HG02571 (cell line): ENCODE measurements at regions not wholly inside any gene's neighbourhood (a gene's known extent, or its start where the extent isn't known, plus 50 kb on each side); places are given as distances from the start of the nearest gene placed in this dataset.
"Not testable (repeated sequence)": the region's sequence is repeated elsewhere in the genome, so short reads cannot be mapped to it uniquely, and the experiment has no call there.

Experiments
- ATAC-seq: cut with Tn5 transposase; IDR thresholded peaks from one replicate; pipeline ENCODE4 v1.9.1; 2021; ENCODE audit warnings: mild to moderate bottlenecking, moderate library complexity; ENCODE audit not compliant: unreplicated experiment

DNA sequence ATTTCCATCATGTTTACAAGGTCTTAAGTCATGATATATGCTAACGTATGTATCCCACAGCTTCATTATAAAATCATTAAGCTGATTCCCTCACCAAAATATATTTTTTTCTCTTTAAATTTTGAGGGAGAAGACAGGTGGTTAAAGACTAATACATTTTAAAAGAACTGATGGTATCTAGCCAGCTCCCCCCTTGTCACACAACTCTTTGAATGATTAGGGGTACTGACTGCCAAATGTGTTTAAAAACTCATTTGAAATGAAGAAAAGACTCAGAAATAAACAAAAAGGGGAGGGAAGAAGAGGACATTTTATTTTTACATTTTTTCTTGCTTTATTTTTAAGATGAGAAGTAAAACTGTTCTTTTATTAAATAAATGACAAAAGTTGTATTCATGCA is 805.3 kb downstream of the SATB2 start:
- ATAC-seq, result no peak

- ATAC-seq, result no peak
Measured at GRCh38 chr2:198645816-198646215, 811.9 kb downstream of the SATB2 start.

DNA sequence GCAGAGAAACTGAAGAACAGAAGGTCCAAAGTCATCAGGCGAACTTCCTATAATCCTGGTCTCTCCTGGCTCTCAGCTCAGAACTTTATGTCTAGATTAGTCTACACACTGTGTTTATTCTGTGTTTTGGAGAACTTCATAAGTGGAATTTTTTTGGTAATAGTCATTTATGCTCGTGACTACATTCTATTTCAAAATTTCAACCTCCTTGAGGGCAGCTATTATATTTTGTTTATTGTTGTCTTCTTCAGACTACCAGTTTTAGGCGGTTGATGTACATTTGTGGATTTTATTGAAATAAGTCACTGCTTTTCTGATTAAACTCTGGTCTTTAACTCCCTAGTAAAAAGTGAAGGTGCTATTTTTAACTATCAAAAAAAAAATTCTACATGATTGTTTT is 816.6 kb downstream of the SATB2 start:
- ATAC-seq, result no peak

DNA sequence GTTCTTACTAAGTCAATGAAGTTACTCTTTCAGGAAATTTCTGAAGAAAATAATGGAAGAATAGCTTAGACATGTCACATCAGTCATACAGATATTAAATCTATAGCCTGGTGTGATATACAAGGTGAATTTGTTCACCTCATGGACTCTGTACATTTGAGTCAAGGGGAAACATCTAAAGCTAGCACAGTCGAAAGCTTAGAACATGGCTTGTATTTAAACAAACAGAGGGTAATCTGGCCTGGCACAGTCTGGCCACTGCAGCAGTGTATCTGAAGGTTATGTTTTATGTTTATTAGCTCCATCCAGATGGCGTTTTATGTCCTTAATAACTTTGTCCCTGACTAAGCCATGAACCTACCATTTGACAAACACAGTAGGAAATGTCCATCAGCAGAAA is 817.3 kb downstream of the SATB2 start:
- ATAC-seq, result no peak

- no peak for ATAC-seq
Measured at GRCh38 chr2:198639580-198639979, 818.2 kb downstream of the SATB2 start.

DNA sequence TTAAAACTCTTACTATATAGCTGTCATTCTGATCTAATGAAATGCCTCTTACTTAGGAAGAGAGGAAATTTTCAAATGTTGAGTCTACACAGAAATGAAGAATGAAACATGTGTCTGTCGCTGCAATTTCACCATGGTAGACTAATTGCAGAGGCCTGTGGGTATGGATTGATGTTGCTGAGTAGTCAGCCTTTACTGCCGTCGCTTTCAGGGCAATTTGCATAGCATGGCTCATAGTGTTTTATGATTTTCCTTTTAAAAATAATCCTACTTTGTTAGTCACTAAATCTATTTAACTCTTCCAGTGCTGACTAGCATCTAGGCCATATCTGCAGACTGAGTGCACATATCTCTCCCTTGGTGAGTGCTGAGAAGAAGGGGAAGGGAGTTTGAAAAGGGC is 819.2 kb downstream of the SATB2 start:
- no peak for ATAC-seq

- no peak for ATAC-seq
Measured at GRCh38 chr2:198630384-198630783, 826.0 kb downstream of the PLCL1 start.

DNA sequence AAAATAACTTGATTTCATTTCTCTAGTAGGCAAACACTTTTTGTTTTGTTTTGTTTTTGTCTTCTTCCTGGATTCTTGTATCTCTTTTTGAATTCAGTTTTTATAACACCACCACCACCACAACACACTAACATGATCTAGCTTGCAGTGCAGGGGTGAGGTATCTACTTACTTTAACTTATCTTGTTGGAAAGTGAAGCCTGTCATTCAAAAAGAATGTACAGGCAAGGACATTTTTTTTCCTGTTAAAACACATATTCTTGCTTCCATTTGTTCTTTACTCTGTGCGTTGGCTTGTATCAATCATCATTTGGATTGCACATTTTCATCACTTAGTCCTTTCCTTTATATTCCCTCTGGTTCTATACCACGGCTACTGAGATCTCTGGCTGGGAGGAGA is 824.2 kb downstream of the PLCL1 start:
- no peak for ATAC-seq

- ATAC-seq, result no peak
Measured at GRCh38 chr2:198622986-198623730, 818.8 kb downstream of the PLCL1 start.

DNA sequence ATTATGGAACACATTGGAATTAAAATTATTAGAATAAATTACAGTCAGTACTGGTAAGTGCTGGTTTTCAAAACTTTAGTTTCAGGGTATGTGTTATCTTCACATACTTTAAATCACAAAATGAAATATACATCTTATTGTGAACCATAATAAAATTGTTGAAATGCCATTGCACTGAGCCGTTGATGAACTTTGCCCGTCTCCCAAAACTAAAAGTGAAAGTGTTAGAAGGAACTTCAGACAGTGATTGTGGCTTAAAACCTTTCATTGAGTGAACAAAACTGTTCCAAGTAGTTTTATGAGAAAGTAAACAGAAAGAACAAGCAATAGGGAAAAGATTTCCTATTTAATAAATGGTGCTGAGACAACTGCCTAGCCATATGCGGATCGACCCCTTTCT is 811.6 kb downstream of the PLCL1 start:
- no peak for ATAC-seq

DNA sequence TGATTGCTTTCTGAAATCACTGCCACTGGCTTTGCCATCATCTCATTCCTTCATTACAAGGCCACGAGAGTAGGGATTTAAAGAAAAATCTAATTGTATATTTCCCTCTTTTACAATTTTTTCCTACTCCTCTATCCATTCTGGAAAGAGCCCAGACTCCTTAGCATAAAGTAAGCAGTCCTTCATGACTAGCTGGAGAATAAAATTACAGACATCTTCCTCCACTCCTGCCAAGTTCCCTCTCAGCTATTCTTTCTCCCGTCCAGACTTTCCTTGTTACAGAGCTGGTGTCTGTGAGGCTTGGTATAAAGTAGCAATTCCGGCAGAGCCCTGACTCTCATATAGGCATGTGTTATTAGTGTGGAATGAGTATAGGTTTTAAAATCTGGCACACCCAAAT is 806.8 kb downstream of the PLCL1 start:
- no peak for ATAC-seq

DNA sequence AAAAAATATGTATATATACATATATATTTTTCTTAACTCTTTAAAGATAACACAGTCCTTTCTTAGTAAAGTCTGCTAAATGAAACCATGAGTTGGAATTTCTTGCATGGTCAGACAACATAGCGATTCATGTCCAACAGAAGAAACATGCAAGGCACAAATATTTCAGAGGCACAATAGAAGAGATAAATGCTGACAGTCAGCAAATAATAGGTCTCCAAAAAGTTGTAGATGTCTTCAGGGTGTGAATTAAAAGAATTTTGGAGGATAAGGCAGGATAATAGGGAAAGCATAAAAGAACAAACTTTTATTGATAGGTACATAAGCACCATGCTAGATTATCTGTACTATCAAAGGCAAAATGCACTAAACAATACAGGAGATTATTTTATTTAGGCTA is 800.2 kb downstream of the PLCL1 start:
- no peak for ATAC-seq

DNA sequence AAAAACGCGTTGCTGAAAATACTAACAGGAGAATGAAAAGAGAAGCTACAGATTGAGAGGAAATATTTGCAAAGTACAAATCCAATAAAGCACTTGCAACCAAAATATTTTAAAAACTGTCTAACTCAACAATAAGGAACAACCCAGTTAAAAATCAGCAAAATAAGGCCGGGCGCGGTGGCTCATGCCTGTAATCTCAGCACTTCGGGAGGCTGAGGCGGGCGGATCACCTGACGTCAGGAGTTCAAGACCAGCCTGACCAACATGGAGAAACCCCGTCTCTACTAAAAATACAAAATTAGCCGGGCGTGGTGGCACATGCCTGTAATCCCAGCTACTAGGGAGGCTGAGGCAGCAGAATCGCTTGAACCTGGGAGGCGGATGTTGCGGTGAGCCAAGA is 798.6 kb downstream of the PLCL1 start:
- ATAC-seq, result not testable (repeated sequence)

DNA sequence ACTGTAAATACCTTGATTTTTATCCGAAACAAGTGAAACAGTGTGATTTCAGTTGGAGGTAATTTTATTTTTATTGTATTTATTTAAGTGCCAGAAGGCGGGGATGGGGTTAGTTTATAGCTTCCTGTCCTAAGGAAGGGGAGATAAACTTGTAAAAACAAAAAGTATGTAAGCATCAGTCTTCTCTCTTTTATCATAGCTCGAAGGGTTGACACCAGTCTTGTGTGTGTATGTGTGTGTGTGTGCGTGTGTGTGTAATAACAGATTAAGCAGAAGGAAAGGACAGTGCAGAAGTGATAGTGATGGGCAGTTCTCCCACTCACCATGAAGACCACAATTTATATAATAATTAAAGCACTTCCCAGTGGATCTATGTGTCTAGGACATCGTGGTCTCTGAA is 793.3 kb downstream of the PLCL1 start:
- no peak for ATAC-seq

DNA sequence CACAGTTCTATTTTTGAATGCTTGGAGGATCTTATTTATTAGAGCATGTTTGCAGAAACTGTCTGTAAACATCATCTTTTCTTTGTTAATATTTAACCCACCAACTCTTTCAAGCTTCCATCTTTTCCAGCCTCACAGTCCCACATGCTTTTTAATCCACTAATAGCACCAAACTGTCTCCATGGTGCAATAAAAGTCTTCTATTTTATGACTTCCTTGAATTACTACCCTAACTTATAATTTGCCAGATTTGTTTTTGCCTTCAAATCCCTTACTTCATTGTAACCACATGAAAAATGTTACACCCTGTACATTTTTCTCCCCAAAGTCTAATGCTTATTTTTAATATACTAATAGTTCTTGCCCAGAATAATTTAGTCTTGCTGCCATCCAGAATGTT is 792.6 kb downstream of the PLCL1 start:
- ATAC-seq, result no peak

DNA sequence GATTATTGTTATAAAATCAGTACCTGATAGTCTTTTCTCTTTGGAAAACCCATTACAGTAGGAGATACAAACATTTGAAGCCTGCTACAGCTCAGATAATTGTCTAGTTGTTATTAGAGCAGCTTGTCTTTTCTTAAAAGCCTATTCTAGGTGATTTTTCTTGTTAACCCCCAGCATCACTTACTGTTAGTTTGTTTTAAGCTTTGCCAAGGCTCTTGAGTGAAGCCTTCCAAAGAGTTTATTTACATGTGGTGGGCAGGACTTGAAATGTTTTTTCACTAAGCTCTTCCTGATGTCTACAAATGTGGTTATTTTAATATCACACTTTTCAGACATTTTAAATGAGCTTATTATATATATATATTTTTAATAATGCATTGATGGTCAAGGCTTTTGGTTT is 791.3 kb downstream of the PLCL1 start:
- no peak for ATAC-seq

GRCh38 chr2:198591586-198591985 is 787.2 kb downstream of the PLCL1 start:
- no peak for ATAC-seq

DNA sequence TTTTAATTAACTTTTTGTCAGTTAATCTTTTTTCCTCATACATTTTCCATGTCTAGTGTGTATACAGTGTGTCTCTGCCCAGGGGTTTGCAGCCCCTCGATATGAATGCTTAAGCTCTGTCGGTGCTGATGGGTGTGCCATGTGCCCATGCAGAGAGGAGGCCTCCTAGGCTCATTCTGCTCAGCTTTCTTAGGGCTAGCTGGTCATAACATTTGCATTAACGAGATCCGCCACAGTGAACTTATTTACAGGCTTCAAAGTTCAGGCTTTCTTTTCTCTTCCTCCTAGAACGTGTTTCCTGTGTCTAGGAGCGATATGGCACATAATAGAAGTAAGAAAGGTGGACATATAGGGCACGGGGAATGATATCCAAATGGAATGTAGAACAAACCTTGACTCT is 783.3 kb downstream of the PLCL1 start:
- ATAC-seq, result no peak

DNA sequence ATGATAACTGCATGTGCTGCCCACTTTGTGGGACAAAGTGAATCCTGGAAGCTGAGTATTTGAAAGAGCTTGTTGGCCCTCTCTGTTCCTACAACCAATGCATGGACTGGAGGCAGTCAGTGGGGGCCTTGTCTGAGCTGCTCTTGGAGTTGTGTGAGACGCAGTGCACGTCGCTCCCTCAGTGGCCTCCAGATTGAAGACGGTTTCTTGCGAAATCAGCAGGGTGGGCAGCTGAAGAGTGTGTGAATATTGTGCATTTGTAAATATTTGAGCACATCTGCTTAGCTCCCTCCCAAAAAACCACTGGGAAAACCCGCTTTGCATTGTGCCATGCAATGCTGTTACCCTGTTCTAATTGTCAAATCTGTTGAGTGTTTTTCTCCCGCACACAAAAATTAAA is 782.8 kb downstream of the PLCL1 start:
- no peak for ATAC-seq

GRCh38 chr2:198571393-198571792 is 767.0 kb downstream of the PLCL1 start:
- ATAC-seq, result no peak

- ATAC-seq, result no peak
Measured at GRCh38 chr2:198558176-198558575, 753.8 kb downstream of the PLCL1 start.

DNA sequence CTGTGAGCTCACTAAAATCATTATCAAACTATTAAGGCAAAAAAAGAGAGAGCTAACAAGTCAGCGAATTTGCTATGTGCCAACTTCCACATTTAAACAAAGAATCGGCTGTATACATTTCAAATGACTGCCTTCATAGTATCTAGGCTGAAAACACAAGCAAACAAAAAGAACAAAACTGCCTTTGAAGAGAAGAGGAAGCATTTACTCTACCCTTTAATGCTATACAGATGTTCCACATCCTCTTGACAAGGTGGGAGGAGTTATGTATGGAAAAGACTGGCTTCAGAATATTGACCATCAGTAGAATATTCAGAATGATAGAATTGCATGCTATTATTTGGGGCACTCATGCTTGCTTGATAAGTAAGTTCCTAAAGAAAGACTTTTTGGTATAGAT is 741.7 kb downstream of the PLCL1 start:
- ATAC-seq, result no peak

GRCh38 chr2:198545411-198545810 is 741.0 kb downstream of the PLCL1 start:
- ATAC-seq, result no peak
